Activated naive CD4-positive, alpha-beta T cell treated with anti-CD3 and anti-CD28 coated beads, Interleukin-2, amount 50 U/mL, for 24 hours (primary cell): ENCODE measurements at regions not wholly inside any gene's neighbourhood (a gene's known extent, or its start where the extent isn't known, plus 50 kb on each side); places are given as distances from the start of the nearest gene placed in this dataset.
"Not testable (repeated sequence)": the region's sequence is repeated elsewhere in the genome, so short reads cannot be mapped to it uniquely, and the experiment has no call there.

ENCODE experiments used
- H3K27ac Mint-ChIP-seq: one replicate; pipeline ENCODE4 v1.8.0; 2021; ENCODE audit warnings: mild to moderate bottlenecking, mixed read lengths
- H3K27me3 Mint-ChIP-seq: one replicate; pipeline ENCODE4 v1.8.0; 2021; ENCODE audit warnings: mixed read lengths
- H3K36me3 Mint-ChIP-seq: one replicate; pipeline ENCODE4 v1.8.0; 2021; ENCODE audit warnings: mixed read lengths
- H3K4me1 Mint-ChIP-seq: one replicate; pipeline ENCODE4 v1.8.0; 2021; ENCODE audit warnings: mixed read lengths
- H3K4me3 Mint-ChIP-seq: one replicate; pipeline ENCODE4 v1.8.0; 2021; ENCODE audit warnings: mild to moderate bottlenecking, mixed read lengths
- H3K9me3 Mint-ChIP-seq: one replicate; pipeline ENCODE4 v1.8.0; 2021; ENCODE audit warnings: mixed read lengths

- peaks cover 1% of the 10 kb centered on the region for H3K27me3 Mint-ChIP-seq
- H3K27ac Mint-ChIP-seq, result no peak overlapping the region
- no peaks in the 10 kb centered on the region for H3K9me3 Mint-ChIP-seq
- H3K36me3 Mint-ChIP-seq, result no peaks in the 10 kb centered on the region
- no peak overlapping the region for H3K4me3 Mint-ChIP-seq
- H3K4me1 Mint-ChIP-seq, result no peaks in the 10 kb centered on the region
Observed at GRCh38 chr2:103159018-103159417, 397.2 kb downstream of the TMEM182 start.

GRCh38 chr2:103161456-103162289 is 399.8 kb downstream of the TMEM182 start:
- peaks cover 1% of the 10 kb centered on the region for H3K27me3 Mint-ChIP-seq
- H3K4me1 Mint-ChIP-seq, result no peaks in the 10 kb centered on the region
- no peaks in the 10 kb centered on the region for H3K36me3 Mint-ChIP-seq
- no peak overlapping the region for H3K4me3 Mint-ChIP-seq
- H3K27ac Mint-ChIP-seq, result no peak overlapping the region
- H3K9me3 Mint-ChIP-seq, result no peaks in the 10 kb centered on the region

- Mint-ChIP-seq H3K27me3 (peaks cover 1% of the 10 kb centered on the region), H3K9me3 (no peaks in the 10 kb centered on the region), H3K36me3 (no peaks in the 10 kb centered on the region), H3K27ac (no peak overlapping the region), H3K4me1 (no peaks in the 10 kb centered on the region), H3K4me3 (no peak overlapping the region)
Observed at GRCh38 chr2:103164748-103165147, 402.9 kb downstream of the TMEM182 start.

- H3K36me3 Mint-ChIP-seq, result no peaks in the 10 kb centered on the region
- H3K4me3 Mint-ChIP-seq, result no peak overlapping the region
- H3K9me3 Mint-ChIP-seq, result no peaks in the 10 kb centered on the region
- H3K27me3 Mint-ChIP-seq, result peaks cover 1% of the 10 kb centered on the region
- H3K4me1 Mint-ChIP-seq, result no peaks in the 10 kb centered on the region
- no peak overlapping the region for H3K27ac Mint-ChIP-seq
Observed at GRCh38 chr2:103165836-103166235, 404.0 kb downstream of the TMEM182 start.

GRCh38 chr2:103166456-103167324 is 404.9 kb downstream of the TMEM182 start:
- no peaks in the 10 kb centered on the region for H3K27me3 Mint-ChIP-seq
- no peaks in the 10 kb centered on the region for H3K36me3 Mint-ChIP-seq
- H3K27ac Mint-ChIP-seq, result no peak overlapping the region
- no peaks in the 10 kb centered on the region for H3K9me3 Mint-ChIP-seq
- no peak overlapping the region for H3K4me3 Mint-ChIP-seq
- H3K4me1 Mint-ChIP-seq, result no peaks in the 10 kb centered on the region

- no peaks in the 10 kb centered on the region for H3K4me1 Mint-ChIP-seq
- H3K9me3 Mint-ChIP-seq, result no peaks in the 10 kb centered on the region
- H3K27me3 Mint-ChIP-seq, result no peaks in the 10 kb centered on the region
- no peak overlapping the region for H3K27ac Mint-ChIP-seq
- H3K4me3 Mint-ChIP-seq, result no peak overlapping the region
- no peaks in the 10 kb centered on the region for H3K36me3 Mint-ChIP-seq
Observed at GRCh38 chr2:103167599-103167998, 405.8 kb downstream of the TMEM182 start.

- no peak overlapping the region for H3K4me3 Mint-ChIP-seq
- H3K4me1 Mint-ChIP-seq, result no peaks in the 10 kb centered on the region
- H3K9me3 Mint-ChIP-seq, result no peaks in the 10 kb centered on the region
- H3K27ac Mint-ChIP-seq, result no peak overlapping the region
- H3K27me3 Mint-ChIP-seq, result no peaks in the 10 kb centered on the region
- H3K36me3 Mint-ChIP-seq, result no peaks in the 10 kb centered on the region
Observed at GRCh38 chr2:103169861-103170260, 408.0 kb downstream of the TMEM182 start.

GRCh38 chr2:103172821-103173220 is 411.0 kb downstream of the TMEM182 start:
- Mint-ChIP-seq H3K36me3 (no peaks in the 10 kb centered on the region), H3K27ac (no peak overlapping the region), H3K4me3 (no peak overlapping the region), H3K9me3 (no peaks in the 10 kb centered on the region), H3K4me1 (no peaks in the 10 kb centered on the region), H3K27me3 (no peaks in the 10 kb centered on the region)

GRCh38 chr2:103174711-103175110 is 412.9 kb downstream of the TMEM182 start:
- no peaks in the 10 kb centered on the region for H3K9me3 Mint-ChIP-seq
- no peaks in the 10 kb centered on the region for H3K4me1 Mint-ChIP-seq
- no peak overlapping the region for H3K4me3 Mint-ChIP-seq
- H3K36me3 Mint-ChIP-seq, result no peaks in the 10 kb centered on the region
- H3K27ac Mint-ChIP-seq, result no peak overlapping the region
- H3K27me3 Mint-ChIP-seq, result peaks cover 1% of the 10 kb centered on the region

- Mint-ChIP-seq H3K36me3 (no peaks in the 10 kb centered on the region), H3K4me3 (no peak overlapping the region), H3K4me1 (no peaks in the 10 kb centered on the region), H3K9me3 (no peaks in the 10 kb centered on the region), H3K27ac (no peak overlapping the region), H3K27me3 (peaks cover 1% of the 10 kb centered on the region)
Observed at GRCh38 chr2:103176294-103176915, 414.6 kb downstream of the TMEM182 start.

- Mint-ChIP-seq H3K4me3 (no peak overlapping the region), H3K9me3 (no peaks in the 10 kb centered on the region), H3K4me1 (no peaks in the 10 kb centered on the region), H3K36me3 (no peaks in the 10 kb centered on the region), H3K27ac (no peak overlapping the region), H3K27me3 (peaks cover 1% of the 10 kb centered on the region)
Observed at GRCh38 chr2:103179798-103180197, 418.0 kb downstream of the TMEM182 start.

- Mint-ChIP-seq H3K4me1 (no peaks in the 10 kb centered on the region), H3K4me3 (no peak overlapping the region), H3K9me3 (no peaks in the 10 kb centered on the region), H3K27me3 (peaks cover 1% of the 10 kb centered on the region), H3K27ac (no peak overlapping the region), H3K36me3 (no peaks in the 10 kb centered on the region)
Observed at GRCh38 chr2:103183061-103183460, 421.2 kb downstream of the TMEM182 start.

- H3K4me1 Mint-ChIP-seq, result no peaks in the 10 kb centered on the region
- no peak overlapping the region for H3K27ac Mint-ChIP-seq
- H3K9me3 Mint-ChIP-seq, result peaks cover 5% of the 10 kb centered on the region
Observed at GRCh38 chr2:103196802-103197201, 435.0 kb downstream of the TMEM182 start.

GRCh38 chr2:103200774-103201173 is 438.9 kb downstream of the TMEM182 start:
- H3K36me3 Mint-ChIP-seq, H3K27me3 Mint-ChIP-seq, H3K4me1 Mint-ChIP-seq, H3K27ac Mint-ChIP-seq, H3K4me3 Mint-ChIP-seq, H3K9me3 Mint-ChIP-seq: not testable (repeated sequence)

More at GRCh38 chr2:103196802-103197201, 435.0 kb downstream of the TMEM182 start:
- Mint-ChIP-seq H3K36me3 (no peaks in the 10 kb centered on the region), H3K4me3 (no peak overlapping the region), H3K27me3 (no peaks in the 10 kb centered on the region)

GRCh38 chr2:103208916-103209315 is 447.1 kb downstream of the TMEM182 start:
- no peaks in the 10 kb centered on the region for H3K36me3 Mint-ChIP-seq
- no peaks in the 10 kb centered on the region for H3K4me1 Mint-ChIP-seq
- no peak overlapping the region for H3K4me3 Mint-ChIP-seq
- H3K27me3 Mint-ChIP-seq, result no peaks in the 10 kb centered on the region
- H3K9me3 Mint-ChIP-seq, result no peaks in the 10 kb centered on the region
- H3K27ac Mint-ChIP-seq, result no peak overlapping the region
